Mesothelial cell of epicardium (in vitro differentiated cells): ENCODE measurements at regions not wholly inside any gene's neighbourhood (a gene's known extent, or its start where the extent isn't known, plus 50 kb on each side); places are given as distances from the start of the nearest gene placed in this dataset.
"Not testable (repeated sequence)": the region's sequence is repeated elsewhere in the genome, so short reads cannot be mapped to it uniquely, and the experiment has no call there.

ENCODE experiments used
- DNase-seq, 2 experiments: peaks; one replicate each; pipeline ENCODE4 v3.0.0; 2021; ENCODE audit warnings: low spot score in 2 of 2; ENCODE audit not compliant: unreplicated experiment in 2 of 2
- H3K27ac Mint-ChIP-seq: 2 replicates; pipeline ENCODE4 v1.8.0; 2021; ENCODE audit warnings: mixed read lengths
- H3K27me3 Mint-ChIP-seq: 2 replicates; pipeline ENCODE4 v1.8.0; 2021; ENCODE audit warnings: low read depth, mixed read lengths
- H3K36me3 Mint-ChIP-seq: 2 replicates; pipeline ENCODE4 v1.8.0; 2021; ENCODE audit warnings: mixed read lengths
- H3K4me1 Mint-ChIP-seq: 2 replicates; pipeline ENCODE4 v1.8.0; 2021; ENCODE audit warnings: mixed read lengths
- H3K4me3 Mint-ChIP-seq: 2 replicates; pipeline ENCODE4 v1.8.0; 2021; ENCODE audit warnings: mild to moderate bottlenecking, moderate library complexity, mixed read lengths
- H3K9me3 Mint-ChIP-seq: 2 replicates; pipeline ENCODE4 v1.8.0; 2021; ENCODE audit warnings: mixed read lengths
- TF ChIP-seq, protein P1 (sequence below): fragments of 200-600 bp; sonication (generic); IDR thresholded peaks from one replicate; pipeline ENCODE4 v1.5.0; 2021; ENCODE audit warnings: antibody characterized with exemption; ENCODE audit not compliant: unreplicated experiment

DNA sequence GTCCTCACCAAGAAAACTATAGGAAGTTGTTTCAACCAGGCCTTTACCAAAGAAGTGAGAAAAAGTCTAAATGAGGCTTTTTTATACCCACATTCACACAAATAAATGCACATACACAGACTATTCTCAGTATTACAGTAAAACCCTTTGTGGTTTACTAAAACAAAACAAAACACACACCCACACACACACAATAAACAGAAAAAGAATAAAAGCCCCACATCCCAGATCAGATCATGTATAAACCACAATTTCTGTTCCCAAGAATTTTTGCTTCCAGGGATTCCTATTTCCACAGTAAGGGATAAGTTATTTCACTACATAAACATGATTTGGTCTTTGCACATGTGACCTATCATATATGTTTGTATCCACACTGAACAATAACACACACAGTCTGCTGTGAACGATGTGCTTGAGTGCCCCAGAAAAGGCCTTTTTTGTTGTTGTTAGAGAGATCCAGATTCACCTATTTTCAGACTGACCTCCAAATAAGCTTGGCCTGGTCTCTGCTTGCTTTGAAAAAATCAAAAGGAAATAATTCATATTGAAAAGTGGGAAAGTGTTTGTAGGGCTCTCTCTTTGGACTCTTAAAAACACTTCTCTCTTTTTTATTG is 283.4 kb upstream of the ATP11B start:
- TF ChIP-seq, protein P1, sequence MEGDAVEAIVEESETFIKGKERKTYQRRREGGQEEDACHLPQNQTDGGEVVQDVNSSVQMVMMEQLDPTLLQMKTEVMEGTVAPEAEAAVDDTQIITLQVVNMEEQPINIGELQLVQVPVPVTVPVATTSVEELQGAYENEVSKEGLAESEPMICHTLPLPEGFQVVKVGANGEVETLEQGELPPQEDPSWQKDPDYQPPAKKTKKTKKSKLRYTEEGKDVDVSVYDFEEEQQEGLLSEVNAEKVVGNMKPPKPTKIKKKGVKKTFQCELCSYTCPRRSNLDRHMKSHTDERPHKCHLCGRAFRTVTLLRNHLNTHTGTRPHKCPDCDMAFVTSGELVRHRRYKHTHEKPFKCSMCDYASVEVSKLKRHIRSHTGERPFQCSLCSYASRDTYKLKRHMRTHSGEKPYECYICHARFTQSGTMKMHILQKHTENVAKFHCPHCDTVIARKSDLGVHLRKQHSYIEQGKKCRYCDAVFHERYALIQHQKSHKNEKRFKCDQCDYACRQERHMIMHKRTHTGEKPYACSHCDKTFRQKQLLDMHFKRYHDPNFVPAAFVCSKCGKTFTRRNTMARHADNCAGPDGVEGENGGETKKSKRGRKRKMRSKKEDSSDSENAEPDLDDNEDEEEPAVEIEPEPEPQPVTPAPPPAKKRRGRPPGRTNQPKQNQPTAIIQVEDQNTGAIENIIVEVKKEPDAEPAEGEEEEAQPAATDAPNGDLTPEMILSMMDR: no peak
- Mint-ChIP-seq H3K36me3 (no peaks in the 10 kb centered on the region), H3K27me3 (peaks cover 6% of the 10 kb centered on the region), H3K4me1 (peaks cover 20% of the 10 kb centered on the region), H3K4me3 (no peak overlapping the region), H3K27ac (no peak overlapping the region), H3K9me3 (no peaks in the 10 kb centered on the region)
- DNase-seq: no peak

- no peaks in the 10 kb centered on the region for H3K9me3 Mint-ChIP-seq
- peaks cover 20% of the 10 kb centered on the region for H3K4me1 Mint-ChIP-seq
- no peaks in the 10 kb centered on the region for H3K27me3 Mint-ChIP-seq
- no peak for DNase-seq
- H3K36me3 Mint-ChIP-seq: no peaks in the 10 kb centered on the region
- TF ChIP-seq, protein P1: no peak
- no peak overlapping the region for H3K27ac Mint-ChIP-seq
- H3K4me3 Mint-ChIP-seq: no peak overlapping the region
These were observed 278.9 kb upstream of the ATP11B start for GRCh38 chr3:182514236-182514964.

- Mint-ChIP-seq H3K4me3 (no peak overlapping the region), H3K4me1 (peaks cover 9% of the 10 kb centered on the region), H3K36me3 (no peaks in the 10 kb centered on the region), H3K27ac (no peak overlapping the region), H3K9me3 (no peaks in the 10 kb centered on the region), H3K27me3 (no peaks in the 10 kb centered on the region)
- no peak for DNase-seq
- TF ChIP-seq, protein P1: no peak
These were observed 276.5 kb upstream of the ATP11B start for GRCh38 chr3:182516597-182517336.

GRCh38 chr3:182519569-182519968 is 273.7 kb upstream of the ATP11B start:
- Mint-ChIP-seq H3K4me3 (no peak overlapping the region), H3K36me3 (no peaks in the 10 kb centered on the region), H3K4me1 (peaks cover 10% of the 10 kb centered on the region), H3K27me3 (no peaks in the 10 kb centered on the region), H3K9me3 (no peaks in the 10 kb centered on the region), H3K27ac (no peak overlapping the region)
- TF ChIP-seq, protein P1: no peak
- DNase-seq: no peak

DNA sequence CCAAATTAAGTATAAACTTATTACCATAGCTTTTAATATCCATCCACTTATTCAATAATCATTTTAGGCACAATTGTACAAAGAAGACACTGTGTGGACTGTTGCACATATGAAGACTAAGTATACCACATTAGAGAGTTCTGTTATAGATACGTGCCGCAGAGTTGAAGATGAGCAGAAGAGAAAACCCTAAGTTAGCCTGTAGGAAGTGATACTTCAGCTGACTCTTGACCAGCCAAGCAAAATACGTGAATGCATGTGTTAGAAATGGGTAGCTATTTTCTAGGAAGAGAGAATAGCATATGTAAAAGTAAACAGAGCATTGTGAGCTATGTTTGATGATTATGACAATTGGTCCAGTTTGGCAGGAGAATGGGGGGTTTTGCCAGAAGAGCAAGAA is 272.0 kb upstream of the ATP11B start:
- no peaks in the 10 kb centered on the region for H3K27me3 Mint-ChIP-seq
- no peak overlapping the region for H3K4me3 Mint-ChIP-seq
- H3K27ac Mint-ChIP-seq: no peak overlapping the region
- H3K36me3 Mint-ChIP-seq: no peaks in the 10 kb centered on the region
- DNase-seq: no peak
- peaks cover 22% of the 10 kb centered on the region for H3K4me1 Mint-ChIP-seq
- no peaks in the 10 kb centered on the region for H3K9me3 Mint-ChIP-seq
- TF ChIP-seq, protein P1: no peak

GRCh38 chr3:182523424-182523823 is 269.9 kb upstream of the ATP11B start:
- H3K4me3 Mint-ChIP-seq, H3K36me3 Mint-ChIP-seq: not testable (repeated sequence)
- H3K4me1 Mint-ChIP-seq: peaks cover 18% of the 10 kb centered on the region

More at GRCh38 chr3:182523424-182523823, 269.9 kb upstream of the ATP11B start:
- H3K27me3 Mint-ChIP-seq, H3K27ac Mint-ChIP-seq, H3K9me3 Mint-ChIP-seq, DNase-seq: not testable (repeated sequence)
